HepG2 (cell line): ENCODE measurements at regions not wholly inside any gene's neighbourhood (a gene's known extent, or its start where the extent isn't known, plus 50 kb on each side); places are given as distances from the start of the nearest gene placed in this dataset.

Source experiments
- ATAC-seq: fragments of 200-7000 bp; cut with Tn5 transposase; 3 replicates; pipeline ENCODE4 v1.9.1; 2020; ENCODE audit warnings: mild to moderate bottlenecking, moderate library complexity
- BruUV-seq: library from RNA; stranded (reverse); fragments of 400-500 nt; replicated peaks from 2 replicates; lab custom pipeline; 2021; lab: Mats Ljungman, UMichigan
- CTCF ChIA-PET: fragments of 300-600 bp; formaldehyde crosslinking; extraction: SDS; loops from one replicate; lab custom pipeline; 2021; ENCODE audit warnings: low total read pairs, inconsistent platforms, low intra/inter-chr PET ratio; lab: Yijun Ruan, JAX
- POLR2A ChIA-PET: fragments of 350-600 bp; sonication (Branson Sonifier 250); formaldehyde crosslinking; loops from one replicate; lab custom pipeline; 2020; ENCODE audit warnings: antibody characterized with exemption, inconsistent platforms; lab: Yijun Ruan, JAX
- DNase-seq: peaks from one replicate; pipeline ENCODE4 v3.0.0-alpha.2; 2015; ENCODE audit warnings: low spot score
- FAIRE-seq: peaks from 3 replicates; lab custom pipeline; 2011; peaks lifted over from hg19 to GRCh38; lab: Jason Lieb, UNC
- H2AFZ ChIP-seq: one replicate; pipeline ENCODE4 v1.6.1; 2011; ENCODE audit warnings: low read length, inconsistent platforms
- H3K27ac ChIP-seq: fragments of 300-600 bp; 3 replicates; pipeline ENCODE4 v1.8.0; 2011; ENCODE audit warnings: mixed run types, mild to moderate bottlenecking, mixed read lengths, low read length, inconsistent platforms; ENCODE audit not compliant: insufficient read depth; ENCODE audit errors: extremely low read length
- H3K27me3 ChIP-seq, 2 experiments: fragments of 200-600 bp in 1 of 2; 2 replicates in 1 of 2; 3 replicates in 1 of 2; pipeline versions ENCODE4 v1.6.0 to v1.8.0; 2011; ENCODE audit warnings: low read length in 2 of 2, mild to moderate bottlenecking in 2 of 2, moderate library complexity in 2 of 2, inconsistent platforms in 1 of 2; ENCODE audit not compliant: insufficient read depth in 2 of 2, control insufficient read depth in 1 of 2
- H3K36me3 ChIP-seq, 2 experiments: fragments of 200-600 bp in 1 of 2; replicated peaks in 1 of 2; 2 replicates in 1 of 2; 3 replicates in 1 of 2; pipeline versions ENCODE4 v1.5.1 to v1.8.0; 2011; ENCODE audit warnings: low read length in 2 of 2, inconsistent platforms in 1 of 2; ENCODE audit not compliant: insufficient read depth in 2 of 2, control insufficient read depth in 1 of 2
- H3K4me1 ChIP-seq: 2 replicates; pipeline ENCODE4 v1.5.1; 2012; ENCODE audit warnings: low read length, inconsistent platforms; ENCODE audit not compliant: insufficient read depth
- H3K4me2 ChIP-seq: 2 replicates; pipeline ENCODE4 v1.6.0; 2011; ENCODE audit warnings: low read depth, low read length, inconsistent platforms
- H3K4me3 ChIP-seq, 3 experiments: fragments of 200-600 bp in 1 of 3; sonication (generic), shearing (Covaris generic) in 1 of 3; replicated peaks in 1 of 3; 2 replicates each; pipeline ENCODE4 v1.5.1; 2011 to 2016; ENCODE audit warnings: low read length in 3 of 3, inconsistent platforms in 2 of 3, low read depth in 2 of 3, mild to moderate bottlenecking in 2 of 3, control low read depth in 1 of 3, mixed read lengths in 1 of 3; ENCODE audit not compliant: insufficient read depth in 1 of 3
- H3K79me2 ChIP-seq: one replicate; pipeline ENCODE4 v1.6.1; 2011; ENCODE audit warnings: low read length, inconsistent platforms; ENCODE audit not compliant: insufficient read depth
- H3K9ac ChIP-seq: 2 replicates; pipeline ENCODE4 v1.6.0; 2011; ENCODE audit warnings: mild to moderate bottlenecking, low read depth, low read length, inconsistent platforms; ENCODE audit not compliant: insufficient read depth
- H3K9me3 ChIP-seq: 2 replicates; pipeline ENCODE4 v1.5.1; 2012; ENCODE audit warnings: mild to moderate bottlenecking, low read length
- H4K20me1 ChIP-seq: 2 replicates; pipeline ENCODE4 v1.6.0; 2011; ENCODE audit warnings: inconsistent platforms, mild to moderate bottlenecking, low read length, moderate library complexity; ENCODE audit not compliant: insufficient read depth
- CREB3 ChIP-seq: sonication (generic); formaldehyde crosslinking; IDR thresholded peaks from 2 replicates; pipeline ENCODE4 v1.5.0; 2020; ENCODE audit warnings: missing genetic modification reagents
- FOXK2 ChIP-seq: fragments of 450-650 bp; IDR thresholded peaks from 2 replicates; pipeline ENCODE4 v1.6.1; 2016
- GPN1 ChIP-seq: sonication (generic); formaldehyde crosslinking; IDR thresholded peaks from 2 replicates; pipeline ENCODE4 v1.5.1; 2020; ENCODE audit warnings: missing genetic modification reagents, borderline replicate concordance
- GTF3A ChIP-seq: sonication (generic); formaldehyde crosslinking; conservative IDR thresholded peaks from 2 replicates; pipeline ENCODE4 v1.4.0; 2020; ENCODE audit warnings: mild to moderate bottlenecking, missing genetic modification reagents
- GZF1 ChIP-seq: sonication (generic); formaldehyde crosslinking; IDR thresholded peaks from 2 replicates; pipeline ENCODE4 v1.5.1; 2020; ENCODE audit warnings: mild to moderate bottlenecking, missing genetic modification reagents
- HOXA3 ChIP-seq: sonication (generic); formaldehyde crosslinking; IDR thresholded peaks from 2 replicates; pipeline ENCODE4 v1.5.0; 2020; ENCODE audit warnings: missing genetic modification reagents
- HOXA9 ChIP-seq: sonication (generic); formaldehyde crosslinking; IDR thresholded peaks from 2 replicates; pipeline ENCODE4 v1.8.1; 2022; ENCODE audit warnings: missing genetic modification reagents, mild to moderate bottlenecking, moderate library complexity, borderline replicate concordance
- HOXD1 ChIP-seq: sonication (generic); formaldehyde crosslinking; IDR thresholded peaks from 2 replicates; pipeline ENCODE4 v1.5.0; 2020; ENCODE audit warnings: missing genetic modification reagents
- MAFF ChIP-seq: IDR thresholded peaks from 2 replicates; pipeline ENCODE4 v1.6.1; 2011; ENCODE audit warnings: low read depth, low read length, improper control_type of control experiment
- MAFK ChIP-seq, 2 experiments: IDR thresholded peaks in 1 of 2; conservative IDR thresholded peaks in 1 of 2; 2 replicates each; pipeline ENCODE4 v1.6.1; 2011; ENCODE audit warnings: improper control_type of control experiment in 2 of 2, low read length in 2 of 2
- NFE2L1 ChIP-seq: sonication (generic); formaldehyde crosslinking; IDR thresholded peaks from 2 replicates; pipeline ENCODE4 v1.4.0; 2020; ENCODE audit warnings: missing genetic modification reagents, mild to moderate bottlenecking, borderline replicate concordance
- NFRKB ChIP-seq: fragments of 450-650 bp; IDR thresholded peaks from 2 replicates; pipeline ENCODE4 v1.6.1; 2017
- NPAS2 ChIP-seq: sonication (generic); formaldehyde crosslinking; IDR thresholded peaks from 2 replicates; pipeline ENCODE4 v1.8.0; 2022; ENCODE audit warnings: mild to moderate bottlenecking, missing genetic modification reagents, borderline replicate concordance
- RARA ChIP-seq: IDR thresholded peaks from 2 replicates; pipeline ENCODE4 v1.6.1; 2016; ENCODE audit warnings: missing genetic modification reagents, missing compliant biosample characterization
- SP4 ChIP-seq: sonication (generic); formaldehyde crosslinking; IDR thresholded peaks from 2 replicates; pipeline ENCODE4 v1.8.1; 2023; ENCODE audit warnings: mild to moderate bottlenecking, missing genetic modification reagents
- TBX2 ChIP-seq: sonication (generic); formaldehyde crosslinking; IDR thresholded peaks from 2 replicates; pipeline ENCODE4 v1.5.0; 2020; ENCODE audit warnings: missing genetic modification reagents, mild to moderate bottlenecking, borderline replicate concordance
- ZNF234 ChIP-seq: sonication (generic); formaldehyde crosslinking; conservative IDR thresholded peaks from 2 replicates; pipeline ENCODE4 v1.5.1; 2020; ENCODE audit warnings: mild to moderate bottlenecking, missing genetic modification reagents
- ZNF337 ChIP-seq: sonication (generic); formaldehyde crosslinking; IDR thresholded peaks from 2 replicates; pipeline ENCODE4 v1.5.1; 2020; ENCODE audit warnings: missing genetic modification reagents, low read depth, mild to moderate bottlenecking, borderline replicate concordance
- ZNF552 ChIP-seq: sonication (generic); formaldehyde crosslinking; IDR thresholded peaks from 2 replicates; pipeline ENCODE4 v1.9.0; 2022; ENCODE audit warnings: missing genetic modification reagents, mild to moderate bottlenecking, borderline replicate concordance
- ZNF557 ChIP-seq: sonication (generic); formaldehyde crosslinking; IDR thresholded peaks from 2 replicates; pipeline ENCODE4 v1.4.0; 2020; ENCODE audit warnings: missing genetic modification reagents
- ZNF629 ChIP-seq: sonication (generic); formaldehyde crosslinking; conservative IDR thresholded peaks from 2 replicates; pipeline ENCODE4 v1.5.0; 2020; ENCODE audit warnings: missing genetic modification reagents
- ZNF672 ChIP-seq: sonication (generic); formaldehyde crosslinking; IDR thresholded peaks from 2 replicates; pipeline ENCODE4 v1.8.1; 2022; ENCODE audit warnings: missing genetic modification reagents
- ZSCAN30 ChIP-seq: sonication (generic); formaldehyde crosslinking; IDR thresholded peaks from 2 replicates; pipeline ENCODE4 v1.5.0; 2020; ENCODE audit warnings: mild to moderate bottlenecking, missing genetic modification reagents
- ZZZ3 ChIP-seq: sonication (generic); formaldehyde crosslinking; IDR thresholded peaks from 2 replicates; pipeline ENCODE4 v1.4.0; 2020; ENCODE audit warnings: missing genetic modification reagents, mild to moderate bottlenecking, borderline replicate concordance
- WGBS: methylation state at CpG from one replicate; pipeline ENCODE4 v1.1.6; 2017; ENCODE audit warnings: low lambda C conversion rate; 5-methylcytosine and 5-hydroxymethylcytosine counted together
- in situ Hi-C: cut with HindIII; loops from 2 replicates; pipeline ENCODE4 v1.10.0; 2017; ENCODE audit warnings: low pct_unique_long_range_greater_than_20kb; ENCODE audit not compliant: extremely low pct_ligation_motif_present
- intact Hi-C: fragments of 100-400 bp; cut with micrococcal nuclease; formaldehyde crosslinking; loops from one replicate; pipeline ENCODE4 v1.10.0; 2022; ENCODE audit not compliant: unreplicated experiment

- H3K4me3 ChIP-seq: no peak overlapping the region
- TF ChIP-seq GZF1 (CRISPR knock-in tag): no peak
- TF ChIP-seq MAFF: peak; percentile 73
- no peak for TF ChIP-seq NPAS2 (CRISPR knock-in tag)
- TF ChIP-seq GTF3A: no peak
- no peak for TF ChIP-seq GPN1
- TF ChIP-seq NFE2L1 (CRISPR knock-in tag): no peak
- peak; percentile 55 to 83; a peak in 3 of 4 replicates for TF ChIP-seq MAFK (conservative IDR thresholded peaks at IDR 0.05 in 1 of 2, IDR thresholded peaks at IDR 0.05 in 1 of 2; ENCODE audit: low read length in 2 of 2)
- TF ChIP-seq ZNF552: no peak
- ATAC-seq (no peak), FAIRE-seq (no peak), DNase-seq (no peak)
- ChIA-PET CTCF (no interaction called here), POLR2A (no interaction called here)
- intact Hi-C loops: no loop called here
- H3K4me1 ChIP-seq: no peaks in the 10 kb centered on the region
- H4K20me1 ChIP-seq: no peaks in the 10 kb centered on the region
- H3K79me2 ChIP-seq: no peaks in the 10 kb centered on the region
- BruUV-seq: no TSS peak
- no peaks in the 10 kb centered on the region for H3K27me3 ChIP-seq
- no peaks in the 10 kb centered on the region for H3K36me3 ChIP-seq
- H2AFZ ChIP-seq: no peak overlapping the region
- 15% methylated on average over 3 of the region's 3 CpGs for WGBS
- no peak overlapping the region for H3K9ac ChIP-seq
- peaks cover 15% of the 10 kb centered on the region for H3K9me3 ChIP-seq
- no peak overlapping the region for H3K27ac ChIP-seq
- in situ Hi-C loops: no loop called here
- no peak overlapping the region for H3K4me2 ChIP-seq
Measured at GRCh38 chr13:105820415-105820814, 715.0 kb downstream of the EFNB2 start.

- DNase-seq (no peak), ATAC-seq (no peak), FAIRE-seq (no peak)
- POLR2A ChIA-PET: no interaction called here
- no peak overlapping the region for H3K4me3 ChIP-seq
- WGBS: 5% methylated on average over 4 of the region's 4 CpGs
- H3K9me3 ChIP-seq: peaks cover 24% of the 10 kb centered on the region
- no peak overlapping the region for H2AFZ ChIP-seq
- H3K27me3 ChIP-seq: no peaks in the 10 kb centered on the region
- in situ Hi-C loops (no loop called here), intact Hi-C loops (no loop called here)
- H3K4me1 ChIP-seq: no peaks in the 10 kb centered on the region
- no TSS peak for BruUV-seq
- no peak overlapping the region for H3K9ac ChIP-seq
- no peaks in the 10 kb centered on the region for H4K20me1 ChIP-seq
- H3K79me2 ChIP-seq: no peaks in the 10 kb centered on the region
- no peaks in the 10 kb centered on the region for H3K36me3 ChIP-seq
- no peak overlapping the region for H3K4me2 ChIP-seq
- CTCF ChIA-PET: no interaction called here
- no peak overlapping the region for H3K27ac ChIP-seq
- TF ChIP-seq ZNF629 (no peak), ZSCAN30 (CRISPR knock-in tag) (no peak), CREB3 (CRISPR knock-in tag) (no peak), NFRKB (no peak), SP4 (CRISPR knock-in tag) (no peak), ZNF557 (CRISPR knock-in tag) (no peak), RARA (no peak), HOXA9 (CRISPR knock-in tag) (no peak), ZNF672 (CRISPR knock-in tag) (no peak), ZNF234 (no peak), ZNF337 (no peak), HOXA3 (CRISPR knock-in tag) (no peak), TBX2 (CRISPR knock-in tag) (no peak), FOXK2 (no peak), HOXD1 (no peak), ZZZ3 (CRISPR knock-in tag) (no peak)
Measured at GRCh38 chr13:105817498-105817897, 718.0 kb downstream of the EFNB2 start.
